ENCODE measurements at regions not wholly inside any gene's neighbourhood (a gene's known extent, or its start where the extent isn't known, plus 50 kb on each side); places are given as distances from the start of the nearest gene placed in this dataset.

DNA sequence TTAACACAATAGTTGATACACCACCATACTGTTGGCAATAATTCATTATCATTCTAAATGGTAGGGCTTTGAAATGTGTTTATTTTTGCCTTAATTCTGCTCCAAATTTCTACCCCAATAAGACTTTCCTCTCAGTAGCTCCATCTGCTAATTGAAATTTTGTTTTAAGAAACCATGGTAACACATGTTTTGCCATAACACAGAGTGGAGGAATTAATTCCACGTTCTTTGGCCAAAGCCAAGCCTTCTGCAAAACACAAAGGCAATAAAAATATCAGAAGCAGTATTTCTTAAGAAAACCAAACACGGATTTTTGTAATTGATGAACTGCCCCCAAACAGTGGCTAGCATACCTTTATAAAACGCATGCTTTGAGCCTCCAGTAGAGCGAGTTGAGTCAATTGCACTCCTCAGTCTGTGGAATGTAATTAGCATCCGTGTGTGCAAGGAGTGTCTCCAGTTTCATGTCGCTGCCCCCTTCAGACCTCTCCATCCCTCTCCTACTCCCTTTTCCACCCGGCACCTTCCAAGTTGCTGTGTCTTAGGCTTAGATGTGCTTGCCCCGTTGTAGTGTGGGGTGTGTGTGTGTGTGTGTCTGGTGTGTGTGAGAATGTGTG lies 58.2 kb upstream of the CKS2 start:
- H3K36me3 Mint-ChIP-seq: no peaks in the 10 kb centered on the region
- no peak overlapping the region for H3K27ac Mint-ChIP-seq

DNA sequence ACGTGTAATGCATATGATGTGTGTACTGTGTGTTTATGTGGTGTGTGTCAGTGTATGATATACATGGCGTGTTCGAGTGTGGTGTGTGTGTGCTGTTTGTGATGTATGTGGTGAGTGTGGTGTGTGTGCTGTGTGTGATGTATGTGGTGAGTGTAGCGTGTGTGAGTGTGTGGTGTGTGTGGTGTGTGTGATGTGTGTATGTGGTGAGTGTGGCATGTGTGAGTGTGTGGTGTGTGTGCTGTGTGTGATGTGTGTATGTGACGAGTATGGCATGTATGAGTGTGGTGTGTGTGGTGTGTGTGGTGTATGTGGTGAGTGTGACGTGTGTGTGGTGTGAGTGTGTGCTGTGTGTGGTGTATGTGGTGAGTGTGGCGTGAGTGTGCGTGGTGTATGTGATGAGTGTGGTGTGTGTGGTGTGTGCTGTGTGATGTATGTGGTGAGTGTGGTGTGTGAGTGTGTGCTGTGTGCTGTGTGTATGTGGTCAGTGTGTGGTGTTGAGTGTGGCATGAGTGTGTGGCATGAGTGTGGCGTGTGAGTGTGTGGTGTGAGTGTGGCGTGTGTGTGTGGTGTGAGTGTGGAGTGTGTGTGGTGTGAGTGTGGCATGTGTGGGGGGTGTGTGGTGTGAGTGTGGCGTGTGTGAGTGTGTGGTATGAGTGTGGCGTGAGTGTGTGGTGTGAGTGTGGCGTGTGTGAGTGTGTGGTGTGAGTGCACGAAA lies 56.8 kb upstream of the CKS2 start:
- Histone ChIP-seq H3K4me3 (ENCODE audit: low read depth, low read length) (no peak overlapping the region), H3K27ac (ENCODE audit: insufficient read depth, low read length, poor library complexity, severe bottlenecking) (no peak overlapping the region), H3K4me1 (ENCODE audit: control insufficient read depth, insufficient read depth, low read length, poor library complexity, severe bottlenecking) (no peaks in the 10 kb centered on the region), H3K9me3 (ENCODE audit: control insufficient read depth in 2 of 2, low read length in 2 of 2) (no peaks in the 10 kb centered on the region), H3K27me3 (ENCODE audit: control insufficient read depth, insufficient read depth, low read length) (no peaks in the 10 kb centered on the region), H3K36me3 (ENCODE audit: control insufficient read depth, insufficient read depth, low read length) (no peaks in the 10 kb centered on the region)
- Mint-ChIP-seq H3K4me3 (no peak overlapping the region), H3K9me3 (no peaks in the 10 kb centered on the region), H3K27me3 (no peaks in the 10 kb centered on the region), H3K36me3 (no peaks in the 10 kb centered on the region), H3K4me1 (no peaks in the 10 kb centered on the region), H3K27ac (no peak overlapping the region)
- no peak for ATAC-seq (ENCODE audit: low read depth in 2 of 2)
- DNase-seq: no peak

More for the DNA sequence above, 58.2 kb upstream of the CKS2 start:
- Histone ChIP-seq H3K27ac (ENCODE audit: insufficient read depth, low read length, poor library complexity, severe bottlenecking) (no peak overlapping the region), H3K27me3 (ENCODE audit: control insufficient read depth, insufficient read depth, low read length) (no peaks in the 10 kb centered on the region), H3K9me3 (ENCODE audit: control insufficient read depth in 2 of 2, low read length in 2 of 2) (no peaks in the 10 kb centered on the region), H3K4me3 (ENCODE audit: low read depth, low read length) (no peak overlapping the region), H3K4me1 (ENCODE audit: control insufficient read depth, insufficient read depth, low read length, poor library complexity, severe bottlenecking) (no peaks in the 10 kb centered on the region), H3K36me3 (ENCODE audit: control insufficient read depth, insufficient read depth, low read length) (no peaks in the 10 kb centered on the region)
- ATAC-seq (ENCODE audit: low read depth in 2 of 2) (no peak), DNase-seq (no peak)
- Mint-ChIP-seq H3K27me3 (no peaks in the 10 kb centered on the region), H3K4me1 (no peaks in the 10 kb centered on the region), H3K4me3 (no peak overlapping the region), H3K9me3 (no peaks in the 10 kb centered on the region)

GRCh38 chr9:89254773-89255125 lies 56.2 kb upstream of the CKS2 start:
- Histone ChIP-seq H3K27ac (ENCODE audit: insufficient read depth, low read length, poor library complexity, severe bottlenecking) (no peak overlapping the region), H3K4me1 (ENCODE audit: control insufficient read depth, insufficient read depth, low read length, poor library complexity, severe bottlenecking) (no peaks in the 10 kb centered on the region), H3K4me3 (ENCODE audit: low read depth, low read length) (no peak overlapping the region), H3K36me3 (ENCODE audit: control insufficient read depth, insufficient read depth, low read length) (no peaks in the 10 kb centered on the region), H3K27me3 (ENCODE audit: control insufficient read depth, insufficient read depth, low read length) (no peaks in the 10 kb centered on the region), H3K9me3 (ENCODE audit: control insufficient read depth in 2 of 2, low read length in 2 of 2) (no peaks in the 10 kb centered on the region)
- no peaks in the 10 kb centered on the region for H3K4me1 Mint-ChIP-seq
- DNase-seq: peak in 1 of 3 donors; percentile 4
- no peak overlapping the region for H3K27ac Mint-ChIP-seq
- no peaks in the 10 kb centered on the region for H3K27me3 Mint-ChIP-seq
- no peak overlapping the region for H3K4me3 Mint-ChIP-seq
- no peaks in the 10 kb centered on the region for H3K9me3 Mint-ChIP-seq
- no peak for ATAC-seq (ENCODE audit: low read depth in 2 of 2)
- H3K36me3 Mint-ChIP-seq: no peaks in the 10 kb centered on the region

DNA sequence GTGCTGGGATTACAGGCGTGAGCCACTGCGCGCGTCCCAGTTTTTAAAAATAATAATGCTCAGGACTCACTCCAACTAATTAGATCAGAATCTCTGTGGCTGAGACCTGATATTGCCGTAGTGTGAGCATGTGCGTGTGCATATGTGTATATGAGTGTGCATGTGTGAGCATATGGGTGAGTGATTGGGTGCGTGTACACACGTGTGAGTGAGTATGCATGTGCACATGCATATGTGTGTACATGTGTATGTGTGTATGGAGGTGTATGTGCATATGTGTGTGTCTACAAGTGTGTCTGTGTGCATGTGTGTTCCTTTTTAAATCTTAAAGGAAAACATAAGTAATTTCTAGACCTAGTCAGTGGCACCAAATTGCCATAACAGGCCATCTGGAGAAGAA lies 54.8 kb upstream of the CKS2 start:
- Mint-ChIP-seq H3K27ac (no peak overlapping the region), H3K36me3 (no peaks in the 10 kb centered on the region), H3K4me1 (no peaks in the 10 kb centered on the region), H3K9me3 (no peaks in the 10 kb centered on the region), H3K4me3 (no peak overlapping the region), H3K27me3 (no peaks in the 10 kb centered on the region)
- no peaks in the 10 kb centered on the region for H3K9me3 ChIP-seq (ENCODE audit: control insufficient read depth in 2 of 2, low read length in 2 of 2)
- H3K4me1 ChIP-seq (ENCODE audit: control insufficient read depth, insufficient read depth, low read length, poor library complexity, severe bottlenecking): no peaks in the 10 kb centered on the region
- no peak for ATAC-seq (ENCODE audit: low read depth in 2 of 2)
- DNase-seq: no peak
- H3K27ac ChIP-seq (ENCODE audit: insufficient read depth, low read length, poor library complexity, severe bottlenecking): no peak overlapping the region
- H3K4me3 ChIP-seq (ENCODE audit: low read depth, low read length): no peak overlapping the region
- no peaks in the 10 kb centered on the region for H3K36me3 ChIP-seq (ENCODE audit: control insufficient read depth, insufficient read depth, low read length)
- H3K27me3 ChIP-seq (ENCODE audit: control insufficient read depth, insufficient read depth, low read length): no peaks in the 10 kb centered on the region

- no peak overlapping the region for H3K4me3 Mint-ChIP-seq
- ATAC-seq (ENCODE audit: low read depth in 2 of 2): no peak
- H3K36me3 Mint-ChIP-seq: no peaks in the 10 kb centered on the region
- Histone ChIP-seq H3K27ac (ENCODE audit: insufficient read depth, low read length, poor library complexity, severe bottlenecking) (no peak overlapping the region), H3K4me3 (ENCODE audit: low read depth, low read length) (no peak overlapping the region), H3K36me3 (ENCODE audit: control insufficient read depth, insufficient read depth, low read length) (no peaks in the 10 kb centered on the region), H3K4me1 (ENCODE audit: control insufficient read depth, insufficient read depth, low read length, poor library complexity, severe bottlenecking) (no peaks in the 10 kb centered on the region), H3K27me3 (ENCODE audit: control insufficient read depth, insufficient read depth, low read length) (no peaks in the 10 kb centered on the region), H3K9me3 (ENCODE audit: control insufficient read depth in 2 of 2, low read length in 2 of 2) (no peaks in the 10 kb centered on the region)
- H3K27ac Mint-ChIP-seq: no peak overlapping the region
- H3K9me3 Mint-ChIP-seq: no peaks in the 10 kb centered on the region
- no peaks in the 10 kb centered on the region for H3K27me3 Mint-ChIP-seq
- no peak for DNase-seq
- no peaks in the 10 kb centered on the region for H3K4me1 Mint-ChIP-seq
Observed at GRCh38 chr9:89256642-89257041, 54.4 kb upstream of the CKS2 start.

DNA sequence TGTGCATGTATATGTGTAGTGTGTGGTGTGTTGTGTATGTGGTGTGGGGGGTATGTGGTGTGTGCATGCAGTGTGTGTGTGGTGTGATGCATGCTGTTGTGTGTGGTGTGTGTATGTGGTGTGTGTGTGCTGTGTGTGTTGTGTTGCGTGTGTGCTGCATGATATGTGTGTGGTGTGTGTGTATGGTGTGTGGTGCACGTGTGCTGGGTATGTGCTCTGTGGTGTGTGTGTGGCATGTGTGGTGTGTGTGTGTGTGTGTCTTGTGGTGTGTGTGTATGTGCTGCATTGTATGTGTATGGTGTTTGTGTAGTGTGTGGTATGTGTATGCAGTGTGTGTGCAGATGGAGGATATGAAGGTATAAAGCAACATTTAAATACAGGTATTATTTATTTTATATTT lies 50.5 kb upstream of the CKS2 start:
- H3K4me1 ChIP-seq (ENCODE audit: control insufficient read depth, insufficient read depth, low read length, poor library complexity, severe bottlenecking): no peaks in the 10 kb centered on the region
- H3K9me3 ChIP-seq (ENCODE audit: control insufficient read depth in 2 of 2, low read length in 2 of 2): no peaks in the 10 kb centered on the region
- H3K9me3 Mint-ChIP-seq: no peaks in the 10 kb centered on the region
- peaks cover 2% of the 10 kb centered on the region for H3K27me3 ChIP-seq (ENCODE audit: control insufficient read depth, insufficient read depth, low read length)
- no peaks in the 10 kb centered on the region for H3K27me3 Mint-ChIP-seq
- no peaks in the 10 kb centered on the region for H3K36me3 Mint-ChIP-seq
- H3K36me3 ChIP-seq (ENCODE audit: control insufficient read depth, insufficient read depth, low read length): no peaks in the 10 kb centered on the region
- no peak overlapping the region for H3K27ac Mint-ChIP-seq
- no peak for DNase-seq
- H3K4me1 Mint-ChIP-seq: no peaks in the 10 kb centered on the region
- no peak for ATAC-seq (ENCODE audit: low read depth in 2 of 2)
- H3K27ac ChIP-seq (ENCODE audit: insufficient read depth, low read length, poor library complexity, severe bottlenecking): no peak overlapping the region
- no peak overlapping the region for H3K4me3 Mint-ChIP-seq
- H3K4me3 ChIP-seq (ENCODE audit: low read depth, low read length): no peak overlapping the region

Data from CD4-positive, CD25-positive, alpha-beta regulatory T cell (primary cell).